CD14-positive monocyte (primary cell): ENCODE measurements at regions not wholly inside any gene's neighbourhood (a gene's known extent, or its start where the extent isn't known, plus 50 kb on each side); places are given as distances from the start of the nearest gene placed in this dataset.

ENCODE experiments used
- DNase-seq, 3 donors: peaks; one replicate each; pipeline ENCODE4 v3.0.0-alpha.2; 2011 to 2022
- H2AFZ ChIP-seq: 2 replicates; pipeline ENCODE4 v1.6.0; 2012; ENCODE audit warnings: mild to moderate bottlenecking, low read depth, low read length, inconsistent platforms; ENCODE audit not compliant: insufficient read depth, poor library complexity, severe bottlenecking
- H3K27ac ChIP-seq, 2 donors: 1 replicate in 1 of 2; 2 replicates in 1 of 2; pipeline ENCODE4 v1.5.1; 2012 to 2013; ENCODE audit warnings: low read length in 2 of 2, control low read depth in 1 of 2, inconsistent platforms in 1 of 2, low read depth in 1 of 2, mild to moderate bottlenecking in 1 of 2
- H3K27me3 ChIP-seq, 2 donors: one replicate each; pipeline versions ENCODE4 v1.6.0 to v1.6.1; 2011 to 2013; ENCODE audit warnings: low read length in 2 of 2; ENCODE audit not compliant: control insufficient read depth in 2 of 2, insufficient read depth in 2 of 2
- H3K36me3 ChIP-seq, 2 donors: replicated peaks in 1 of 2; 1 replicate in 1 of 2; 2 replicates in 1 of 2; pipeline versions ENCODE4 v1.5.1 to v1.6.1; 2012 to 2013; ENCODE audit warnings: low read length in 2 of 2, control low read depth in 1 of 2, inconsistent platforms in 1 of 2, mild to moderate bottlenecking in 1 of 2; ENCODE audit not compliant: insufficient read depth in 2 of 2, control insufficient read depth in 1 of 2
- H3K4me1 ChIP-seq, 2 donors: 1 replicate in 1 of 2; 2 replicates in 1 of 2; pipeline versions ENCODE4 v1.5.1 to v1.6.1; 2012 to 2013; ENCODE audit warnings: low read length in 2 of 2, control low read depth in 1 of 2, inconsistent platforms in 1 of 2, mild to moderate bottlenecking in 1 of 2, moderate library complexity in 1 of 2; ENCODE audit not compliant: insufficient read depth in 2 of 2, control insufficient read depth in 1 of 2
- H3K4me2 ChIP-seq: replicated peaks from 2 replicates; pipeline ENCODE3; 2012; ENCODE audit warnings: low read length, moderate library complexity, mild to moderate bottlenecking; ENCODE audit not compliant: poor library complexity, severe bottlenecking; ENCODE audit errors: extremely low read depth
- H3K4me3 ChIP-seq, 3 experiments: fragments of 200-600 bp in 1 of 3; sonication (generic) in 1 of 3; replicated peaks in 1 of 3; 1 replicate in 2 of 3; 2 replicates in 1 of 3; pipeline ENCODE4 v1.5.1; 2011 to 2013; ENCODE audit warnings: low read length in 3 of 3, mild to moderate bottlenecking in 3 of 3, control low read depth in 2 of 3, low read depth in 2 of 3, inconsistent platforms in 1 of 3, moderate library complexity in 1 of 3
- H3K79me2 ChIP-seq: 2 replicates; pipeline ENCODE4 v1.6.0; 2012; ENCODE audit warnings: mild to moderate bottlenecking, control low read depth, inconsistent platforms, low read length, moderate library complexity; ENCODE audit not compliant: insufficient read depth
- H3K9ac ChIP-seq: 2 replicates; pipeline ENCODE4 v1.6.0; 2017; ENCODE audit warnings: low read length, mild to moderate bottlenecking; ENCODE audit not compliant: insufficient read depth, poor library complexity, severe bottlenecking
- H3K9me3 ChIP-seq, 2 donors: replicated peaks in 1 of 2; 1 replicate in 1 of 2; 2 replicates in 1 of 2; pipeline versions ENCODE4 v1.5.1 to v1.6.1; 2012 to 2013; ENCODE audit warnings: low read length in 2 of 2, control low read depth in 1 of 2; ENCODE audit not compliant: control insufficient read depth in 1 of 2, insufficient read depth in 1 of 2
- H4K20me1 ChIP-seq: 2 replicates; pipeline ENCODE4 v1.6.0; 2012; ENCODE audit warnings: mild to moderate bottlenecking, low read length, control low read depth, moderate library complexity; ENCODE audit not compliant: insufficient read depth
- H3K27ac Mint-ChIP-seq, 7 donors: one replicate each; pipeline ENCODE4 v1.8.0; 2020; ENCODE audit warnings: mild to moderate bottlenecking in 7 of 7, mixed read lengths in 7 of 7, moderate library complexity in 6 of 7, inconsistent platforms in 2 of 7
- H3K27me3 Mint-ChIP-seq, 3 donors: one replicate each; pipeline ENCODE4 v1.8.0; 2021 to 2022; ENCODE audit warnings: low read depth in 3 of 3, mild to moderate bottlenecking in 3 of 3, mixed read lengths in 3 of 3, moderate library complexity in 3 of 3, inconsistent platforms in 1 of 3
- H3K36me3 Mint-ChIP-seq, 2 donors: one replicate each; pipeline ENCODE4 v1.8.0; 2020; ENCODE audit warnings: mixed read lengths in 2 of 2, inconsistent platforms in 1 of 2, mild to moderate bottlenecking in 1 of 2
- H3K4me1 Mint-ChIP-seq: one replicate; pipeline ENCODE4 v1.8.0; 2020; ENCODE audit warnings: mild to moderate bottlenecking, mixed read lengths
- H3K4me3 Mint-ChIP-seq, 2 donors: one replicate each; pipeline ENCODE4 v1.8.0; 2020; ENCODE audit warnings: mild to moderate bottlenecking in 2 of 2, mixed read lengths in 2 of 2, moderate library complexity in 1 of 2
- H3K9me3 Mint-ChIP-seq, 7 donors: one replicate each; pipeline ENCODE4 v1.8.0; 2020 to 2022; ENCODE audit warnings: mixed read lengths in 7 of 7, mild to moderate bottlenecking in 6 of 7, moderate library complexity in 6 of 7, inconsistent platforms in 2 of 7
- CTCF ChIP-seq: fragments of 200-600 bp; IDR thresholded peaks from one replicate; pipeline ENCODE4 v1.8.0; 2022; ENCODE audit warnings: antibody characterized with exemption, mild to moderate bottlenecking
- WGBS: methylation state at CpG from one replicate; pipeline ENCODE4 v1.1.5; 2013; ENCODE audit warnings: missing lambda C conversion rate; ENCODE audit not compliant: insufficient coverage; 5-methylcytosine and 5-hydroxymethylcytosine counted together
- intact Hi-C, 2 donors: fragments of 100-400 bp; cut with micrococcal nuclease; formaldehyde crosslinking; loops; one replicate each; pipeline versions ENCODE4 v1.15.0 to v1.15.1; 2023

DNA sequence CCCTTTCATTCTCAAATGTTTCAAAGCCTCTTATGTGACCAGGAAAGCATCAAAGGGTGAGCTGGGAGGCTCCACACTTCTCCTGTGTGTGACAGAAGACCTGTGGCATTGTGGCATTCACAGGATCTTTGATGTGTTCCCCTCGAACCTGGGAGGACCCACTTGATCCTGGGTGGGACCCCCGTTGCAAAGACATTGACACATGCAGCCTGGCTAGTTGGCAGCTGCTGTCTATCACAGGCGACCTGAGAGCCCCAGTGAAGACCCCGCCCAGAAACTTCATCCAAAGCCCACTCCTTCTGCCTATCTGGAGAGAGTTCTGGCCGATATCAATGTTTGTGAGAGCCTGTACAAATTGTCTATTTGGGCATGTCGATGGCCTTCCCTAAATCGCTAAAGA is 140.4 kb upstream of the ATP2B2 start:
- H3K4me3 Mint-ChIP-seq, result no peak overlapping the region
- Histone ChIP-seq H3K27ac (no peak overlapping the region), H2AFZ (no peak overlapping the region), H3K4me3 (no peak overlapping the region), H3K9me3 (no peaks in the 10 kb centered on the region), H3K36me3 (no peaks in the 10 kb centered on the region), H3K9ac (no peak overlapping the region), H3K79me2 (no peaks in the 10 kb centered on the region), H3K27me3 (no peaks in the 10 kb centered on the region), H3K4me1 (no peaks in the 10 kb centered on the region), H4K20me1 (no peaks in the 10 kb centered on the region), H3K4me2 (no peak overlapping the region)
- intact Hi-C loops, result no loop called here
- no peak overlapping the region for H3K27ac Mint-ChIP-seq
- no peaks in the 10 kb centered on the region for H3K36me3 Mint-ChIP-seq
- H3K4me1 Mint-ChIP-seq, result no peaks in the 10 kb centered on the region
- peaks cover 0 to 3% (median 0%) of the 10 kb centered on the region in 7 donors for H3K9me3 Mint-ChIP-seq
- WGBS, result 61% methylated on average over 7 of the region's 7 CpGs
- no peak for TF ChIP-seq CTCF
- peaks cover 9 to 16% (median 9%) of the 10 kb centered on the region in 3 donors for H3K27me3 Mint-ChIP-seq
- no peak for DNase-seq

DNA sequence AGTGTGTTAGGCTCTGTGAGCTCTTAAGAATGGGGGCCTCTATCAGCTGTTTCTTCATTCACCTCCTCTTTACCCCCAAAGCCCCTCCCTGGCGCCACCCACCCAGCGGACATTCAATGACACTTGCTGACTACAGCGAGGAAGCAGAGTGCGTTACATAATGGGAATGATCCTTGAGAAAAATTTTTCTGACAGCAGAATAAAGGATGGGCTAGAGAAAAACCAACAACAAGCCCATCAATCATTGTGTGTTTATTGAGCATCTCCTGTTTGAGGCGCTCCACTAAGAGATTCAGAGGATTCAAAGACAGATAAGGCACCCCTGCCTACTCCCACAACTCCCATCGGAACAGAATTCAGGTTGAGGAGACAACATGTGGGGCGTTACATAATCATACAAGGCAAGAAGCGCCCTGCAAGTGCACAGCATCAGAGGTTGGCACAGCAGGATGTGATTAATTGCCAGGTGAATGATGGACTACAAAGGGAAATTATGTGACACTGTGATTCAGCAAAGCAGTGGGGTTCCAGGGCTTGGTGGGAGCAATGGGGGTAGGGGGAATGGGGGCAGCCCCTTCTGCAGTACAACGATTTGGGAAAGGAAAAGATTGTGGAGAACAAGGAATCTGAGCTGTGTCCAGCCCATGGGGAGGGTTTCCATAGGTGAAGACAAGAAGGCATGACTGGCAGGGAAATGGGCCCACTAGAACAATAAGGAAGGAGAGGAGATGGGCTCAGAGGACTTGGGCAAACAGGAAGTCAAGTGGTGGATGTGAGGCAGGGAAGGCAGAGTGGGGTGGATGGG is 141.3 kb upstream of the ATP2B2 start:
- H3K9me3 Mint-ChIP-seq, result peaks cover 0 to 3% (median 2%) of the 10 kb centered on the region in 7 donors
- DNase-seq, result no peak
- no peaks in the 10 kb centered on the region for H3K4me1 ChIP-seq
- no peaks in the 10 kb centered on the region for H3K9me3 ChIP-seq
- H3K36me3 ChIP-seq, result no peaks in the 10 kb centered on the region
- no peak overlapping the region for H3K9ac ChIP-seq
- no peaks in the 10 kb centered on the region for H4K20me1 ChIP-seq
- no peak overlapping the region for H3K4me2 ChIP-seq
- H3K4me3 ChIP-seq, result no peak overlapping the region
- H3K4me3 Mint-ChIP-seq, result no peak overlapping the region
- no peaks in the 10 kb centered on the region for H3K4me1 Mint-ChIP-seq
- no peak overlapping the region for H2AFZ ChIP-seq
- no peak overlapping the region for H3K27ac Mint-ChIP-seq
- H3K79me2 ChIP-seq, result no peaks in the 10 kb centered on the region
- TF ChIP-seq CTCF, result no peak
- H3K27me3 Mint-ChIP-seq, result peaks cover 6 to 15% (median 7%) of the 10 kb centered on the region in 3 donors
- no peaks in the 10 kb centered on the region for H3K36me3 Mint-ChIP-seq
- no peaks in the 10 kb centered on the region for H3K27me3 ChIP-seq
- intact Hi-C loops, result no loop called here
- no peak overlapping the region for H3K27ac ChIP-seq
- WGBS, result 84% methylated on average over 2 of the region's 9 CpGs
